PFSK-1 (cell line): ENCODE measurements at regions not wholly inside any gene's neighbourhood (a gene's known extent, or its start where the extent isn't known, plus 50 kb on each side); places are given as distances from the start of the nearest gene placed in this dataset.

ENCODE experiments used
- POLR2AphosphoS5 ChIP-seq: IDR thresholded peaks from 2 replicates; pipeline ENCODE4 v1.6.1; 2012; ENCODE audit warnings: low read depth, mild to moderate bottlenecking, control low read depth, low read length, moderate library complexity
- SIN3A ChIP-seq: IDR thresholded peaks from 2 replicates; pipeline ENCODE4 v1.6.1; 2012; ENCODE audit warnings: mild to moderate bottlenecking, low read length, moderate library complexity, borderline replicate concordance; ENCODE audit not compliant: insufficient read depth
- TAF1 ChIP-seq: IDR thresholded peaks from 2 replicates; pipeline ENCODE4 v1.6.1; 2012; ENCODE audit warnings: low read length, control low read depth, borderline replicate concordance; ENCODE audit not compliant: insufficient read depth
- TF ChIP-seq, protein P1 (sequence below), 2 experiments: IDR thresholded peaks; 2 replicates each; pipeline versions ENCODE4 v1.6.1 to v1.8.0; 2011 to 2012; ENCODE audit warnings: low read depth in 2 of 2, low read length in 2 of 2, control low read depth in 1 of 2, inconsistent platforms in 1 of 2, mild to moderate bottlenecking in 1 of 2, moderate library complexity in 1 of 2; ENCODE audit not compliant: insufficient read depth in 1 of 2

DNA sequence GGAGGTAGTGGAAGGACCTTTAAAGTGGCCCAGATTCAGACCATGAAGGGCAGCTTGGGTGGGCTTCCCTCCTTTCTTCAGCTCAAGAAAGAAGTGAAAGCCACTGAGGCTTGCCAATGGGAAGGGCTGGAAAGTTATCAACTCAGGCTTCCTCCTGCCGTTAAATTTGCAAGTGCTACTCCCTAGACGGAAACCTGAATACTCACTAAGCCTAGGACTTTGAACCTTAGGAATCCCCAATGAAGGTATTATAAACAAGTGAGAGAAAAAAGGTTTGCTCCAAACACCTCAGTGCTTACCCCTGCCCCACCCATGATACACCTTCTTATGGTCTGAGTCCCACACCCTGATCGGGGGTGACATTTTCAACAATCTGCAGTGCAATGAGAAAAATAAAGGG lies 396.4 kb downstream of the SHQ1 start:
- TF ChIP-seq SIN3A (no peak), TAF1 (no peak), POLR2AphosphoS5 (no peak)
- TF ChIP-seq, protein P1, sequence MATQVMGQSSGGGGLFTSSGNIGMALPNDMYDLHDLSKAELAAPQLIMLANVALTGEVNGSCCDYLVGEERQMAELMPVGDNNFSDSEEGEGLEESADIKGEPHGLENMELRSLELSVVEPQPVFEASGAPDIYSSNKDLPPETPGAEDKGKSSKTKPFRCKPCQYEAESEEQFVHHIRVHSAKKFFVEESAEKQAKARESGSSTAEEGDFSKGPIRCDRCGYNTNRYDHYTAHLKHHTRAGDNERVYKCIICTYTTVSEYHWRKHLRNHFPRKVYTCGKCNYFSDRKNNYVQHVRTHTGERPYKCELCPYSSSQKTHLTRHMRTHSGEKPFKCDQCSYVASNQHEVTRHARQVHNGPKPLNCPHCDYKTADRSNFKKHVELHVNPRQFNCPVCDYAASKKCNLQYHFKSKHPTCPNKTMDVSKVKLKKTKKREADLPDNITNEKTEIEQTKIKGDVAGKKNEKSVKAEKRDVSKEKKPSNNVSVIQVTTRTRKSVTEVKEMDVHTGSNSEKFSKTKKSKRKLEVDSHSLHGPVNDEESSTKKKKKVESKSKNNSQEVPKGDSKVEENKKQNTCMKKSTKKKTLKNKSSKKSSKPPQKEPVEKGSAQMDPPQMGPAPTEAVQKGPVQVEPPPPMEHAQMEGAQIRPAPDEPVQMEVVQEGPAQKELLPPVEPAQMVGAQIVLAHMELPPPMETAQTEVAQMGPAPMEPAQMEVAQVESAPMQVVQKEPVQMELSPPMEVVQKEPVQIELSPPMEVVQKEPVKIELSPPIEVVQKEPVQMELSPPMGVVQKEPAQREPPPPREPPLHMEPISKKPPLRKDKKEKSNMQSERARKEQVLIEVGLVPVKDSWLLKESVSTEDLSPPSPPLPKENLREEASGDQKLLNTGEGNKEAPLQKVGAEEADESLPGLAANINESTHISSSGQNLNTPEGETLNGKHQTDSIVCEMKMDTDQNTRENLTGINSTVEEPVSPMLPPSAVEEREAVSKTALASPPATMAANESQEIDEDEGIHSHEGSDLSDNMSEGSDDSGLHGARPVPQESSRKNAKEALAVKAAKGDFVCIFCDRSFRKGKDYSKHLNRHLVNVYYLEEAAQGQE (IDR thresholded peaks at IDR 0.05; ENCODE audit: insufficient read depth in 1 of 2, low read depth in 2 of 2, low read length in 2 of 2), result no peak
